Kidney epithelial cell (primary cell): ENCODE measurements at regions not wholly inside any gene's neighbourhood (a gene's known extent, or its start where the extent isn't known, plus 50 kb on each side); places are given as distances from the start of the nearest gene placed in this dataset.

Source experiments
- DNase-seq: peaks from one replicate; pipeline ENCODE4 v3.0.0-alpha.2; 2010; ENCODE audit warnings: low read depth
- H3K27me3 ChIP-seq: 2 replicates; pipeline ENCODE4 v1.6.0; 2011; ENCODE audit warnings: low read length; ENCODE audit not compliant: control insufficient read depth, insufficient read depth
- H3K36me3 ChIP-seq: 2 replicates; pipeline ENCODE4 v1.5.1; 2011; ENCODE audit warnings: low read length; ENCODE audit not compliant: control insufficient read depth, insufficient read depth
- H3K4me3 ChIP-seq: 2 replicates; pipeline ENCODE4 v1.5.1; 2011; ENCODE audit warnings: low read depth, mild to moderate bottlenecking, control low read depth, low read length
- CTCF ChIP-seq: IDR thresholded peaks from 2 replicates; pipeline ENCODE4 v1.5.1; 2011; ENCODE audit warnings: mild to moderate bottlenecking, moderate library complexity, low read length, control low read depth, inconsistent platforms; ENCODE audit not compliant: insufficient read depth, poor library complexity, severe bottlenecking

- H3K36me3 ChIP-seq: no peaks in the 10 kb centered on the region
- no peak for TF ChIP-seq CTCF
- H3K27me3 ChIP-seq: no peaks in the 10 kb centered on the region
- no peak overlapping the region for H3K4me3 ChIP-seq
- DNase-seq: no peak
Observed at GRCh38 chr6:1137849-1138248, 174.0 kb upstream of the FOXQ1 start.

- H3K4me3 ChIP-seq: no peak overlapping the region
- no peak for TF ChIP-seq CTCF
- H3K27me3 ChIP-seq: no peaks in the 10 kb centered on the region
- H3K36me3 ChIP-seq: no peaks in the 10 kb centered on the region
- DNase-seq: no peak
Observed at GRCh38 chr6:1136827-1137226, 175.1 kb upstream of the FOXQ1 start.

GRCh38 chr6:1136415-1136774, 175.5 kb upstream of the FOXQ1 start:
- peak; percentile 50 for DNase-seq
- Histone ChIP-seq H3K36me3 (no peaks in the 10 kb centered on the region), H3K27me3 (no peaks in the 10 kb centered on the region), H3K4me3 (no peak overlapping the region)
- no peak for TF ChIP-seq CTCF

GRCh38 chr6:1135726-1136414, 176.0 kb upstream of the FOXQ1 start:
- TF ChIP-seq CTCF: no peak
- Histone ChIP-seq H3K27me3 (no peaks in the 10 kb centered on the region), H3K4me3 (no peak overlapping the region), H3K36me3 (no peaks in the 10 kb centered on the region)
- no peak for DNase-seq

- peak; percentile 96 for DNase-seq
- H3K27me3 ChIP-seq: no peaks in the 10 kb centered on the region
- H3K4me3 ChIP-seq: no peak overlapping the region
- no peak for TF ChIP-seq CTCF
- H3K36me3 ChIP-seq: no peaks in the 10 kb centered on the region
Observed at GRCh38 chr6:1131285-1132079, 180.4 kb upstream of the FOXQ1 start.
